ENCODE measurements at regions not wholly inside any gene's neighbourhood (a gene's known extent, or its start where the extent isn't known, plus 50 kb on each side); places are given as distances from the start of the nearest gene placed in this dataset.

GRCh38 chr13:63208826-63209225 lies 1793.2 kb upstream of the PCDH20 start:
- TF ChIP-seq SUZ12 (IDR thresholded peaks at IDR 0.05; ENCODE audit: extremely low read depth, insufficient read depth, insufficient read length) (no peak), YY1 (IDR thresholded peaks at IDR 0.05; ENCODE audit: insufficient read depth, insufficient read length) (no peak), ZNF274 (IDR thresholded peaks at IDR 0.05; ENCODE audit: low read depth, low read length) (no peak)
